Endothelial cell (in vitro differentiated cells): ENCODE measurements at regions not wholly inside any gene's neighbourhood (a gene's known extent, or its start where the extent isn't known, plus 50 kb on each side); places are given as distances from the start of the nearest gene placed in this dataset.

Source experiments
- DNase-seq: peaks from one replicate; pipeline ENCODE4 v3.0.0; 2021; ENCODE audit warnings: low spot score
- H3K27ac Mint-ChIP-seq: one replicate; pipeline ENCODE4 v1.8.0; 2021; ENCODE audit warnings: mixed read lengths, inconsistent platforms; ENCODE audit not compliant: unreplicated experiment
- H3K27me3 Mint-ChIP-seq: one replicate; pipeline ENCODE4 v1.8.0; 2021; ENCODE audit warnings: mild to moderate bottlenecking, moderate library complexity, mixed read lengths, inconsistent platforms; ENCODE audit not compliant: unreplicated experiment
- H3K36me3 Mint-ChIP-seq: one replicate; pipeline ENCODE4 v1.8.0; 2021; ENCODE audit warnings: mild to moderate bottlenecking, low read depth, mixed read lengths, inconsistent platforms; ENCODE audit not compliant: unreplicated experiment
- H3K4me1 Mint-ChIP-seq: one replicate; pipeline ENCODE4 v1.8.0; 2021; ENCODE audit warnings: mild to moderate bottlenecking, mixed read lengths, inconsistent platforms; ENCODE audit not compliant: unreplicated experiment
- H3K4me3 Mint-ChIP-seq: one replicate; pipeline ENCODE4 v1.8.0; 2021; ENCODE audit warnings: mild to moderate bottlenecking, mixed read lengths, inconsistent platforms; ENCODE audit not compliant: unreplicated experiment
- H3K9me3 Mint-ChIP-seq: one replicate; pipeline ENCODE4 v1.8.0; 2021; ENCODE audit warnings: mixed read lengths, inconsistent platforms; ENCODE audit not compliant: unreplicated experiment
- CTCF ChIP-seq: fragments of 200-600 bp; sonication (generic); IDR thresholded peaks from one replicate; pipeline ENCODE4 v1.5.0; 2021; ENCODE audit warnings: antibody characterized with exemption; ENCODE audit not compliant: unreplicated experiment

GRCh38 chr18:67094123-67094522 is 422.4 kb downstream of the DSEL start:
- Mint-ChIP-seq H3K4me1 (peaks cover 15% of the 10 kb centered on the region), H3K36me3 (no peaks in the 10 kb centered on the region)

GRCh38 chr18:67092141-67092540 is 424.4 kb downstream of the DSEL start:
- no peaks in the 10 kb centered on the region for H3K27me3 Mint-ChIP-seq
- no peak for TF ChIP-seq CTCF
- H3K36me3 Mint-ChIP-seq = no peaks in the 10 kb centered on the region
- DNase-seq = no peak
- H3K27ac Mint-ChIP-seq = peak overlapping the region; percentile 64
- H3K4me1 Mint-ChIP-seq = peaks cover 20% of the 10 kb centered on the region
- H3K9me3 Mint-ChIP-seq = no peaks in the 10 kb centered on the region
- H3K4me3 Mint-ChIP-seq = no peak overlapping the region

More at GRCh38 chr18:67094123-67094522, 422.4 kb downstream of the DSEL start:
- TF ChIP-seq CTCF = no peak
- no peak overlapping the region for H3K4me3 Mint-ChIP-seq
- no peaks in the 10 kb centered on the region for H3K27me3 Mint-ChIP-seq
- no peaks in the 10 kb centered on the region for H3K9me3 Mint-ChIP-seq
- no peak overlapping the region for H3K27ac Mint-ChIP-seq
- DNase-seq = no peak

GRCh38 chr18:67081482-67082211 is 434.9 kb downstream of the DSEL start:
- no peak overlapping the region for H3K27ac Mint-ChIP-seq
- no peaks in the 10 kb centered on the region for H3K27me3 Mint-ChIP-seq
- no peak for TF ChIP-seq CTCF
- H3K36me3 Mint-ChIP-seq = no peaks in the 10 kb centered on the region
- H3K4me3 Mint-ChIP-seq = no peak overlapping the region
- DNase-seq = no peak
- no peaks in the 10 kb centered on the region for H3K9me3 Mint-ChIP-seq
- H3K4me1 Mint-ChIP-seq = peaks cover 9% of the 10 kb centered on the region

- Mint-ChIP-seq H3K36me3 (no peaks in the 10 kb centered on the region), H3K27ac (no peak overlapping the region), H3K4me3 (no peak overlapping the region)
Measured at GRCh38 chr18:67080601-67081000, 435.9 kb downstream of the DSEL start.

More at GRCh38 chr18:67080601-67081000, 435.9 kb downstream of the DSEL start:
- H3K9me3 Mint-ChIP-seq = no peaks in the 10 kb centered on the region
- TF ChIP-seq CTCF = no peak
- peaks cover 12% of the 10 kb centered on the region for H3K4me1 Mint-ChIP-seq
- no peaks in the 10 kb centered on the region for H3K27me3 Mint-ChIP-seq
- DNase-seq = no peak
